GM12878 (cell line): ENCODE measurements at regions not wholly inside any gene's neighbourhood (a gene's known extent, or its start where the extent isn't known, plus 50 kb on each side); places are given as distances from the start of the nearest gene placed in this dataset.

Source experiments
- ATAC-seq: fragments of 200-7000 bp; cut with Tn5 transposase; 3 replicates; pipeline ENCODE4 v1.9.1; 2020; ENCODE audit warnings: mild to moderate bottlenecking, moderate library complexity
- BruUV-seq: library from RNA; stranded (reverse); fragments of 400-500 nt; replicated peaks from 2 replicates; lab custom pipeline; 2021; lab: Mats Ljungman, UMichigan
- CTCF ChIA-PET: fragments of 300-600 bp; sonication (Branson Sonifier 250); formaldehyde crosslinking; extraction: SDS; loops from one replicate; lab custom pipeline; 2021; ENCODE audit warnings: inconsistent platforms; lab: Yijun Ruan, JAX
- POLR2A ChIA-PET: fragments of 350-600 bp; formaldehyde crosslinking; extraction: SDS; loops from one replicate; lab custom pipeline; 2021; ENCODE audit warnings: inconsistent platforms; lab: Charles Lee
- RAD21 ChIA-PET: fragments of 300-600 bp; sonication (Branson Sonifier 250); formaldehyde crosslinking; loops from one replicate; lab custom pipeline; 2023; ENCODE audit warnings: antibody characterized with exemption; ENCODE audit not compliant: unreplicated experiment; lab: Charles Lee
- SMC1A ChIA-PET: fragments of 300-600 bp; sonication (Branson Sonifier 250); formaldehyde crosslinking; loops from one replicate; lab custom pipeline; 2023; ENCODE audit not compliant: unreplicated experiment, uncharacterized antibody; lab: Charles Lee
- DNase-seq: peaks from one replicate; pipeline ENCODE4 v3.0.0-alpha.2; 2011; ENCODE audit warnings: low read depth, low spot score
- FAIRE-seq: peaks from 3 replicates; lab custom pipeline; 2011; peaks lifted over from hg19 to GRCh38; lab: Jason Lieb, UNC
- H2AFZ ChIP-seq: 2 replicates; pipeline ENCODE4 v1.6.0; 2011; ENCODE audit warnings: low read depth, low read length, control low read depth; ENCODE audit not compliant: control insufficient read depth
- H3K27ac ChIP-seq: 2 replicates; pipeline ENCODE4 v1.5.1; 2011; ENCODE audit warnings: control low read depth; ENCODE audit not compliant: control insufficient read depth, insufficient read depth
- H3K27me3 ChIP-seq, 2 experiments: replicated peaks in 1 of 2; 2 replicates each; pipeline versions ENCODE4 v1.6.0 to v1.6.1; 2011; ENCODE audit warnings: low read length in 1 of 2; ENCODE audit not compliant: control insufficient read depth in 2 of 2, insufficient read depth in 2 of 2
- H3K36me3 ChIP-seq, 2 experiments: 2 replicates each; pipeline ENCODE4 v1.5.1; 2011; ENCODE audit warnings: low read length in 1 of 2; ENCODE audit not compliant: control insufficient read depth in 2 of 2, insufficient read depth in 2 of 2
- H3K4me1 ChIP-seq: 2 replicates; pipeline ENCODE4 v1.6.1; 2011; ENCODE audit warnings: mild to moderate bottlenecking, low read length, moderate library complexity, mixed read lengths; ENCODE audit not compliant: control insufficient read depth, insufficient read depth
- H3K4me2 ChIP-seq: 2 replicates; pipeline ENCODE4 v1.6.0; 2011; ENCODE audit warnings: control low read depth; ENCODE audit not compliant: control insufficient read depth, insufficient read depth
- H3K4me3 ChIP-seq: fragments of 200-600 bp; sonication (generic); 2 replicates; pipeline ENCODE4 v1.5.1; 2016
- H3K79me2 ChIP-seq: 2 replicates; pipeline ENCODE4 v1.6.0; 2011; ENCODE audit warnings: low read length; ENCODE audit not compliant: control insufficient read depth, insufficient read depth
- H3K9ac ChIP-seq: 2 replicates; pipeline ENCODE4 v1.8.0; 2011; ENCODE audit warnings: low read length, control low read depth, mixed read lengths; ENCODE audit not compliant: control insufficient read depth, insufficient read depth
- H3K9me3 ChIP-seq: replicated peaks from 3 replicates; pipeline ENCODE4 v1.5.1; 2011; ENCODE audit warnings: mild to moderate bottlenecking, low read length; ENCODE audit not compliant: control insufficient read depth, insufficient read depth
- H4K20me1 ChIP-seq: 2 replicates; pipeline ENCODE4 v1.6.0; 2011; ENCODE audit not compliant: control insufficient read depth, insufficient read depth
- IRF4 ChIP-seq: IDR thresholded peaks from 2 replicates; pipeline ENCODE4 v1.6.1; 2011; ENCODE audit warnings: low read depth, low read length
- NFYB ChIP-seq: IDR thresholded peaks from 2 replicates; pipeline ENCODE4 v1.6.1; 2011; ENCODE audit warnings: low read depth, mild to moderate bottlenecking, low read length, improper control_type of control experiment, moderate library complexity; ENCODE audit not compliant: insufficient read depth
- SRF ChIP-seq, 2 experiments: IDR thresholded peaks; 2 replicates each; pipeline ENCODE4 v1.6.1; 2011; ENCODE audit warnings: low read depth in 2 of 2, low read length in 2 of 2, mild to moderate bottlenecking in 1 of 2, moderate library complexity in 1 of 2
- STAT3 ChIP-seq: IDR thresholded peaks from 2 replicates; pipeline ENCODE4 v1.6.1; 2011; ENCODE audit warnings: low read depth, low read length, improper control_type of control experiment
- TBL1XR1 ChIP-seq: IDR thresholded peaks from 2 replicates; pipeline ENCODE4 v1.6.1; 2012; ENCODE audit warnings: low read depth, low read length, improper control_type of control experiment
- WRNIP1 ChIP-seq: IDR thresholded peaks from 2 replicates; pipeline ENCODE4 v1.6.1; 2011; ENCODE audit warnings: low read depth, low read length, improper control_type of control experiment, borderline replicate concordance
- ZSCAN29 ChIP-seq: fragments of 450-650 bp; IDR thresholded peaks from 2 replicates; pipeline ENCODE4 v1.6.1; 2017; ENCODE audit warnings: mild to moderate bottlenecking, moderate library complexity
- WGBS: methylation state at CpG from one replicate; pipeline ENCODE4 v1.1.6; 2016; ENCODE audit warnings: low lambda C conversion rate; ENCODE audit not compliant: insufficient replicate concordance, insufficient coverage; ENCODE audit errors: missing lambda C conversion rate; 5-methylcytosine and 5-hydroxymethylcytosine counted together
- in situ Hi-C: fragments of 300-500 bp; cut with MboI; formaldehyde crosslinking; loops from 9 replicates; pipeline ENCODE4 v1.14.3; 2018; ENCODE audit warnings: mixed read lengths
- intact Hi-C: fragments of 100-400 bp; cut with micrococcal nuclease; formaldehyde crosslinking; loops from one replicate; pipeline ENCODE4 v1.14.2; 2022; ENCODE audit not compliant: unreplicated experiment
- TF ChIP-seq, protein P1 (sequence below): IDR thresholded peaks from 2 replicates; pipeline ENCODE4 v1.6.1; 2012; ENCODE audit warnings: improper control_type of control experiment, low read depth, low read length; ENCODE audit not compliant: insufficient replicate concordance

DNA sequence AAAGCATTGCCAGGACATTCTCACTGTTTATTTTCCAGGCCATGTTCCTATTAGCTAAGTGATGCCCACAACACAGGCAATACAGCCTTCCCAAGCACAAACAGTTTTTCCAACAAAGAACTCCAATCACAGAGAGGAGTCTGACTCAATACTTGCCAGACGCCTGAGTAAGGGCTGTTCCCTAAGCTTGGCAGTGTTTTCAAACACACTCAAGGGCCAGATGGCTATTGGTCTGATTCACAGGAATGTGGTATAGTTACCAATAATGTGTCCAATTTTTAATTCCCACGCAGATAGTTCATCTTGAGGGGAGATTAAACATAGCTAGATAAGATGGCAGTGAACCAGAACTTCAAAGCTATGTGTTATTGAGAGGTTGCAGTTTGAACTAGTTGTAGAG is 381.0 kb downstream of the SNAPC1 start:
- SMC1A ChIA-PET, result interaction anchor here (0.5 to 2.0 kb wide), 5 partner anchors 10 to 1137 kb away, joined by 3 to 9 read pairs (median 4); no protein-coding TSS in a partner anchor
- WGBS, result 19% methylated on average over 2 of the region's 2 CpGs

More for the DNA sequence above, 381.0 kb downstream of the SNAPC1 start:
- no peak for FAIRE-seq
- ChIA-PET CTCF (interaction anchor here (1.3 kb wide), 1 partner anchor 10 kb away, joined by 3 read pairs; no protein-coding TSS in a partner anchor), POLR2A (no interaction called here), RAD21 (interaction anchor here (1.5 kb wide), 1 partner anchor 17 kb away, joined by 7 read pairs; no protein-coding TSS in a partner anchor)
- no peak overlapping the region for H2AFZ ChIP-seq
- H3K9ac ChIP-seq, result no peak overlapping the region
- intact Hi-C loops, result no loop called here
- TF ChIP-seq STAT3 (no peak), NFYB (no peak), ZSCAN29 (no peak), TBL1XR1 (no peak), WRNIP1 (no peak), IRF4 (no peak), SRF (IDR thresholded peaks at IDR 0.05; ENCODE audit: low read depth in 2 of 2, low read length in 2 of 2) (no peak)
- TF ChIP-seq, protein P1, sequence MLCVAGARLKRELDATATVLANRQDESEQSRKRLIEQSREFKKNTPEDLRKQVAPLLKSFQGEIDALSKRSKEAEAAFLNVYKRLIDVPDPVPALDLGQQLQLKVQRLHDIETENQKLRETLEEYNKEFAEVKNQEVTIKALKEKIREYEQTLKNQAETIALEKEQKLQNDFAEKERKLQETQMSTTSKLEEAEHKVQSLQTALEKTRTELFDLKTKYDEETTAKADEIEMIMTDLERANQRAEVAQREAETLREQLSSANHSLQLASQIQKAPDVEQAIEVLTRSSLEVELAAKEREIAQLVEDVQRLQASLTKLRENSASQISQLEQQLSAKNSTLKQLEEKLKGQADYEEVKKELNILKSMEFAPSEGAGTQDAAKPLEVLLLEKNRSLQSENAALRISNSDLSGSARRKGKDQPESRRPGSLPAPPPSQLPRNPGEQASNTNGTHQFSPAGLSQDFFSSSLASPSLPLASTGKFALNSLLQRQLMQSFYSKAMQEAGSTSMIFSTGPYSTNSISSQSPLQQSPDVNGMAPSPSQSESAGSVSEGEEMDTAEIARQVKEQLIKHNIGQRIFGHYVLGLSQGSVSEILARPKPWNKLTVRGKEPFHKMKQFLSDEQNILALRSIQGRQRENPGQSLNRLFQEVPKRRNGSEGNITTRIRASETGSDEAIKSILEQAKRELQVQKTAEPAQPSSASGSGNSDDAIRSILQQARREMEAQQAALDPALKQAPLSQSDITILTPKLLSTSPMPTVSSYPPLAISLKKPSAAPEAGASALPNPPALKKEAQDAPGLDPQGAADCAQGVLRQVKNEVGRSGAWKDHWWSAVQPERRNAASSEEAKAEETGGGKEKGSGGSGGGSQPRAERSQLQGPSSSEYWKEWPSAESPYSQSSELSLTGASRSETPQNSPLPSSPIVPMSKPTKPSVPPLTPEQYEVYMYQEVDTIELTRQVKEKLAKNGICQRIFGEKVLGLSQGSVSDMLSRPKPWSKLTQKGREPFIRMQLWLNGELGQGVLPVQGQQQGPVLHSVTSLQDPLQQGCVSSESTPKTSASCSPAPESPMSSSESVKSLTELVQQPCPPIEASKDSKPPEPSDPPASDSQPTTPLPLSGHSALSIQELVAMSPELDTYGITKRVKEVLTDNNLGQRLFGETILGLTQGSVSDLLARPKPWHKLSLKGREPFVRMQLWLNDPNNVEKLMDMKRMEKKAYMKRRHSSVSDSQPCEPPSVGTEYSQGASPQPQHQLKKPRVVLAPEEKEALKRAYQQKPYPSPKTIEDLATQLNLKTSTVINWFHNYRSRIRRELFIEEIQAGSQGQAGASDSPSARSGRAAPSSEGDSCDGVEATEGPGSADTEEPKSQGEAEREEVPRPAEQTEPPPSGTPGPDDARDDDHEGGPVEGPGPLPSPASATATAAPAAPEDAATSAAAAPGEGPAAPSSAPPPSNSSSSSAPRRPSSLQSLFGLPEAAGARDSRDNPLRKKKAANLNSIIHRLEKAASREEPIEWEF, result no peak
- BruUV-seq, result no TSS peak
- in situ Hi-C loops, result no loop called here
- H3K4me2 ChIP-seq, result no peak overlapping the region
- no peaks in the 10 kb centered on the region for H3K36me3 ChIP-seq
- no peaks in the 10 kb centered on the region for H3K9me3 ChIP-seq
- DNase-seq, result no peak
- no peaks in the 10 kb centered on the region; a peak in 1 of 4 replicates for H3K27me3 ChIP-seq
- no peaks in the 10 kb centered on the region for H3K79me2 ChIP-seq
- no peak overlapping the region for H3K27ac ChIP-seq
- no peaks in the 10 kb centered on the region for H4K20me1 ChIP-seq
- no peaks in the 10 kb centered on the region for H3K4me1 ChIP-seq
- ATAC-seq, result no peak
- no peak overlapping the region for H3K4me3 ChIP-seq
